HG03108 (cell line): ENCODE measurements at regions not wholly inside any gene's neighbourhood (a gene's known extent, or its start where the extent isn't known, plus 50 kb on each side); places are given as distances from the start of the nearest gene placed in this dataset.

Experiments
- ATAC-seq: cut with Tn5 transposase; IDR thresholded peaks from one replicate; pipeline ENCODE4 v1.9.1; 2021; ENCODE audit warnings: moderate library complexity; ENCODE audit not compliant: unreplicated experiment

DNA sequence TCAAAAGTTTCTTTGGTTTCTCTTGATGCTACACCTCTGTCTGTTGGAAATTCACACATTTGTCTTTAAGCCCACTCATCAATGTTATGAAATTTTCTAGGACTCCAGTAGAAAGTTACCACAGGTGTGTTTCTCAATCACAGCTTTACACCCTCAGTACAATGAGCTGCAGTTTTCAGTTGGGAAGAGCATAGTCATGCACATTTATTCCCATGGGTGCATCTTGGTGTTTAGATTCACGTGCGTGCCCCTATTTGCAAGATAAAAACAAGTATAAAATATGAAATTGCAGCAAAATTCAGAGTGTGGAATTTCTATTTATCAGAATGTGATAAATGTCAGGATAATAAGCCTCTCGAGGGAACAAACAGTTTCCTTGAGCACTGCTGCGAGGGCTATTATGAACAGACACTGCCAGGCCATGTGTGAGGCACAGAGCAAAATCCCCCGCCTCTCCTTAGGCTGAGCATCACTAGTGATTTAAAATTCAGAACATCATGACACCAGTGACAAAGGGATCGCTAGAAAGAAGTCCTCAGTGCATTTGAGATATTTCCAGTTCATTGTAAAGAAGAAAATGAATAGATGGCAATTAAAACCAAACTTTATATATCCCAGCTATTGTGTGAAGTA is 512.2 kb upstream of the TCF4 start:
- no peak for ATAC-seq

DNA sequence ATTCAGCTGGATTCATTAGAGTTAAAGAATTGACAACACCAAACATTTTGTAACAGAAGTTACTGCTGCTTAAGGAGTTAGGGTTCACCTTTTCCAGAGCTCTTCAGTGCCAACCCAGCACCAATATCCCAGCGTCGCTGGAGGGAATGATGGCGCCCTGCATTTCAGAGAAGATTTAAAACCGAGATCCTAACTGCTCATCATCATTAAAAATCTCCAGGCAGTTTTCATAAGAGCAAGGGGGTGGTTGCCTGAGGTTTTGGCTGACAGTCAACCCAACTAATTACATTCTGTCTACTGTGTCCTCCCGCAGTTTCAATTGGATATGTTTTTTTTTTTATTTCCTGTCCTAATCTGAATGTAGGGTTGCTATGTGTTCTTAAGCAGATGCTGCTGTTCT is 509.6 kb upstream of the TCF4 start:
- no peak for ATAC-seq

DNA sequence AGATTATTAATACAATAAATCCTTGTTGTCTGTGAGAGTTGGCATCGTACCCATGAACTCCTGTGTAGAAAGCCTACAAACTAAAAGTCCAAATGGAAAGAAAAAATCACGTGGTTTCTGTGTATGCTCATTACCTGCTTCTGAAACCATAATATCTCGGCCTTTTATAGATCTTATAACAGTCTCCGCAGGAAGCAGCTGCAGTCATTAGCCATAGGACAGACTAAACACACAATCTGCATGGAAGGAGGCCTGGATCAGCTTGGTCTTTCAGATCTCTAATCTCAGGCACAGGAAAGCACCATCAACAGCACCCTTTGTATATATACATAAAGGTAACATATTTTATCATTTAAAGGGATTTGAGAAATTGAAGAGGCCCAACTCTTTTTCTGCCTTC is 508.9 kb upstream of the TCF4 start:
- no peak for ATAC-seq

DNA sequence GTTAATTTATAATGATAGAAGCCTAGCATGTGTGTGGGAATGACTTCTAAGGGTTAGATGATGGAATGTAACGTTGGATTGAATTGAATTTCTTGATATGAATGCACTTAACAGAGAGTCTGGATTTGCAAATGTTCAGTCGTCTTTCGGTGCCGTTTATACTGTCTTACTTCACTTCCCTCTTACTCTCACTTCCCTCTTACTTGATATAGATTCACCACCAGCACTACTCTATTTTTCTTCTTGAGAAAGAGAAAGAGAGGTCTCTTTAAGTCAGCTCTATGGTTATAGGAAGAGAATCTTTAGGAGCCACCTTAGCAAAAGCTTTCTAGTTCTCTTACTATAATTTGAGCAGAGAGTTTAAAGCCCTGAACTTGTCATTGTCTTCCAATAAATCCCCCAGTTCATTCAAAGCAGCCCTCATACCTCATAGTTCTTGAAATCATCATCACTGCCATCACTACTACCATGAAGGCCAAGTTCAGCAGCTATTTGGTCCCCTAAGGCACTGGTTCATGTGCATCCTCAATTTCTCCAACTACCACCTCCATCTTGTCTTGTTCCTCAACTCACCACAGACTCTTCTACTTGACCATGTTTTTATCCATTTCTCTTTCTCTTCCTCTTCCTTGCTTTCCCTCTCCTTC is 501.7 kb upstream of the TCF4 start:
- no peak for ATAC-seq

DNA sequence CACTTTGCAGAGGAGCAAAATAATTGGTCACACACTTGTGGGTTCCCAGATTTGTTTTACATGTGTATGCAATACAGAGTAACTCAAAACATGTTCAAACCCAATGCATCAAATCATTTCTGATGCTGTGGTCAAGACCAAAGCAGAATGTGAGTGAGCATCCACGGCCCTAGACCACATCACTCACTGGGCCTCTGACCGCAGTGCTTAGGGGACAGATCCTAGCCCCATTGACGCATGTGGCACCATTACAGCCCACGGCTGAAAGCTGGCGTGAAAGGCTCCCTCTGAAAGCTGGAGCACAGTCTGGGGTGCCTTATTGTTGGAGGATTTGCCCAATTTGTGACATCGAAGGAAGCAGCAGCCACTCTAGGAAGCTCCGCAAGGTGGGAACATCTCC is 498.8 kb upstream of the TCF4 start:
- ATAC-seq = no peak

DNA sequence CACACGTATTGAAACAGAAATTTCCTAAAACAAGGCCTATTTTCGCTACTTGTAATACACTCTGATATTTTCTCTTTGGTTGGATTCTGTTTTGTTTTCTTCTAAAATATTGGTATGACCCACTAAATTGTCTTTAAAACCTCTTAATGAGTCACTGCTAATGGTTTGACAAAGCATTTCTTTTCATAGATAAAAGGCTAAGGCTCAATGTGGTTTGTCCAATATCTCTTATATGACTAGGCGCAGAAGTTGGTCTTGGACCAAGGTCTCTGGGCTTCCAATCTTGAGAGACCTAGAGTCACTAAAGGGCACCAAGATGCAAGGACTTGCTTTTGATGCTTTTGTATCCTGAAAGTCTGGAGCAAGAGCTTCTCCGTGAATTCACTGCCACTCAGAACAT is 498.2 kb upstream of the TCF4 start:
- no peak for ATAC-seq

DNA sequence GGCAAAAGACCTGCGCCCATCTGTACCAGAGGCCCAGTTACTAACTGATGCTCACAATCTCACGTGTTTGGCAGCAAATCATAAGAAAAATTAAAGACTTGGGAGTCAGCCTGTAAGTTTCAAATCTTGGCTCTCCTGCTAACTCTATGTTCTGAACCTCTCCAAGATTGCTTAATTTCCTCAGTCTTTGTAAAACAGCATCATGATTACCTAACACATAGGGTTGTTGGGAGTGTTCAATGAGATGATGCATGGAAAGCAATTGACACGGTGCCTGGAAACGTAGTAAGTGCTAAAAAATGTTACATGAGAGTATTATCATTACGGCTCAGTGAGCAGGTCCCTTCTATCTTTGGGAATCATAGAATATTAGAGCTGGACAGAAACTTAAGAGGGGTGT is 497.6 kb upstream of the TCF4 start:
- ATAC-seq = no peak

DNA sequence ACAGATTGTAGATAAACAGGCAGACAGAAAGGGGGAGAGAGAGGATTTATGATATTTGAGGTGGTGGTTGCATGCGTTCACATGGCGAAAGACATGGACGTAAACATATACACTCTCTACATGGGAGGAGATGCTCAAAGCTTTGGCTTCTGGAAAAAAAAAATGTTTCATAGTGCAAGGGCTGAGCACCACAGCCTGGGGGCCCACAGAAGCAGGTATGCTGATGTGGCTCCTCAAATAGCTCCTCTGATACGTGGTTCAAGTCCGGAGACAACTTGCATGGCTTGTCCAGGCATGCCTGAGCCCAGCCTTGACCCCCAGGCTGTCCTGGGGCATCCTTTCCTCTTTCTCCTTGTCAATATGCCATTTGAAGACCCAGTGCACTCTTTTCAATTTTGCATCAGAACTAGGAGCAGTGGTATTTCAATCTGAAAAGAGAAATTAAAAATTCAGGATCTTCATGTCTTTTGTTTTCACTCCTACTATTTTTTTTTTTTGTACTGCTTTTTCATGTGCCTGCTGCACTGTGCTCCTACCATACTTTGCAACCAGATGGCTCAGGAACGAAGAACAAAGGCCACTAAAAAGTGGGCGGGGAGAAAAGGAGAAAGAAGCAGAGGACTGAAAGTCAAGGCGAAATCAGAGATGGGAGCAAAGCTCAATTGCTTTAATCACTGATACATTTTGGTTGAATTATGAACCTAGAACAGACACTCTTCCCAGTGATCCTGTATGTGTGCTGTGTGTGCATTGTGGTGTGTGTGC is 495.7 kb upstream of the TCF4 start:
- no peak for ATAC-seq

DNA sequence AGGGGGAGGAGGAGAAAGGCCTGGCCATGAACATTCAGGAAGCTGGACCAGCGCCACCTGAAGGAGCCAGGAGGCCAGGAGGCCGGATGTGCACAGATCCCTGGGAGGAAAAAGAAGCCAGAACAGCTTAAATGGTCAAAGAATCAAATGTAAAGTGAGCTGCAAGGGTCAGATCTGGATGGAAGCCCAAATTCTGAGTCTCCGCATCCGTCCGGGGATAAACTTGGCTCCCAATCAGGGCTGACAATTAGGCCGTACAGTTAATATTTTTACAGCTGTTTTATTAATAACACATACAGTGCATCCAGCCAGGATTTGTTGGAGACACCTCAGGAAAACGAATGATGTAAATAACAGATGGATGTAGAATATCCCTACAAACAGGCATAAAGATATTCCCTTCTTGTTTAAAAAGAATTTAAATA is 495.1 kb upstream of the TCF4 start:
- no peak for ATAC-seq

DNA sequence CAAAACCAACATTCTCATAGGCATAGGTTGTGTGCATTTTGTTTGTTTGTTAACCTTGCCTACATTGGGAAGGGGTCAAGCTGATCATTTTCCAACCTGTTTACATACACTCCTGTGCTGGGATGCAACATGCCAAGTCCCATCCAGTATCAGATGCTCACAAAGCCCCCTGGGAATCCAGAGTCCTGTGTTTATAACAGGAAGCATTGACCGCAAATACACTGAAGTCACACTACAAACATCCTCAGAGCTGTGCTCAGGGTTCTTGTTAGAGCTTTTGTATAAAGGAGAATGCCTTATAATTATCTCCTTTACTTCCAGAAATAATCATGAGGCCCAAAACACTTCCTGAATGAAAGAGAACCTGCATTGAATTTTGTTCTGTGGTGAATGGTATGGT is 488.7 kb upstream of the TCF4 start:
- no peak for ATAC-seq

DNA sequence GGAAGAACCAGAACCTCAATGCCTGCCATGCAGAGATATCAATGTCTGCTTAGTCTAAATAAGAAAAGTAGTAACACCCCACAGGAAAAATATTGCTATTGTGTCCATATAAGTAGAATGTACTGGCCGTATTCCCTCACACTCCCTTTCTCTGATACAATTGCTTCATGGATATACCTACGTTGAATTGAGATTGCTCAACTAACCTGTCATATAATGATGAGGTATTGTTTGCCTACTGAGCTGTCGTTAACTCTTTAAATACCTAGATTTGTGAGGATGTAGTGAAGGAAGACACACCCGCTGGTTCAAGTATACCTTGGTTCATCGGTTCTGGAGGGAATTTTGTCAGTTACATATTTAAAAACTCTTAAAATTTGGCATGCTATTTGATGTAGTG is 480.7 kb upstream of the TCF4 start:
- ATAC-seq = no peak

DNA sequence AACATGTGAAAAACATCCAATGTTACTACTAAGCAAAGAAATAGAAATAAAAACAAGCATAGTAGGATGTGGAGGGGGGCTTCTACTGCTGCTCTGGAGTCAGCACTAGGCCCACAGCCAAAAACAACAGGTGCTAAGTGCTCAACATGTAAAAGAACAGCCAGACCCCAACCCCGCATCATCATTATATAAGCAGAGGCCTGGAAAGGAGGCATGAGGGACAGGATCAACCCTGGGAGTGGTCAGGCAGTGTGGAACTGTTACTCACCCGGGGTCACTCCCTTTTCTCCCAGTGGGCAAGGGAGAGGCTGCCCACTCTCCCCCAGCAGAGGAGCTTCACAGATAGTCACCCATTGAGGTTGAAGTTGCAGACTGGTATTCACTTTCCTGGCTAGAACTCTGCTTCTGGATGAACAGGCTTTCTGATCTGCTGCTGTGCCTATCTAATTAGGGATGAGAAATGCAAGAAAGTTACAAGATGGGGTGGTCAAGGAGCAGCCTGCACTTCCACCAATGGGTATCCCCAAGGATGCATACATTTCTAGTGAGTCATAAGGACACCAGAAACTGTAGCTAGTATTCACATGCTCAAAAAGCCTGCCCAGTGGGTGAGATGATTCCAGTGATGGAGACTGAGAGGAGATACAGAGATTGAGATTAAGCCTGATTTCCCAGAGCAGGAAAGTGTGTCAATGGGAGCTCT is 480.1 kb upstream of the TCF4 start:
- ATAC-seq = no peak

DNA sequence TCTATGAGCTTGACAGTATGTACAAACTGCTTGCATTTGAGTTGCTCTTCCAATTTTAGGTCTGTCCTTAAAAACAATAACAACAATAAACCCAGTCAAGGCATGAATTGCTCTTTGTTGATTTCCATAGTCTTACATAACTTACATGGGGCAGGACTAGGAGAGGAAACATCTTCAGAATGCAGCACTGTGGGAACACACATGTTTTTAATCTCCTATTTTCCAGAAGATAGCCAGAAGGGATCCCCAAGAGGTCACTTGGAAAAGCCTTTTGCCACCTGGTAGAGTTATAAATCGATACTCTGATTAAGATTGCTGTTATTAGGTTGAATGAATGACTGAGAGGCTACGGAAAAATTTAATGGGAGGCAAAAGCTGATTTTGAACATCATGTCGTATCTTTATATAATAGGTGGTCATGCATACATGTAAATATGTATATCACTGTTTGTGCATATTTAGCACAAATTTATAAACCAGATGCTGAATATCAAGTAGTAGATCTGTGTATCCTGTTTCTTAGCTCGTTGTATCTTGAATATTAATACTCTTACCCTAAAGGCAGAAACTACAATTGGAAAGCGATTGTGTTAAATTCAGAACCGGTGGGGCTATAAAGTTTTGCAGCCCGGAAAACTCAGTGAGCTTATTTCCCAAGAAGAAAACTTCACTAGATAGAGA is 479.4 kb upstream of the TCF4 start:
- ATAC-seq = no peak

DNA sequence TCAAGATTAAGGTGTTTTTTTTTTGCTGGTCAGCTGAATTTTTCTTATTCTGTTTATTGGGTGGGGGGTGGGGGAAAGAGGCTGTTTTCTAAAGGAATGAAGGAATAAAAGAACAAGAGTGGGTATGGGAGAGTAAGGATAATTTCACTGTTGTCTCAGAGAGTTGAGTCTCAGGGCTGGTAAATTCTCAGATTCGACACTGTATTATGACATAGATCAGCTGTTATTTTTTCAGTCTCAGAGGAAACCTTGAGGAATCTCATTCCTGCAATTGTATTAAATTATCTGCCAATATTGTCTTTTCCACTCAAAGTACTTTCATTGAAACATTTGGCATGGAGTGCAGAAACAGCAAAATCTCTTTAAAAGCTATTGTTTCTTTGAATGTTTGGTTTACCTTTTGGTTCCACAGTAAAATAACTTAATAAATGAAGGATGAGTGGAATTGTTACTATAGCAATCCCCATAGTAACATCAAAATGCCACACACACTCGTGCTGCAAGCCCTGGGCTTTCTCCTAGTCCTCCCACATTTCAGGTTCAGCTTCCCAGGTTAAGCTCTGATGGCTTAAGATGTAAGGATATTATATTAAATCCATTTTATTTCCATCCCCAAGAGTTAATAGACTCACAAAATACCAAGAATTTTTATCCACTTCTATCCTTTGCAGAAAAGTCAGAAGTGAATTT is 478.7 kb upstream of the TCF4 start:
- ATAC-seq = no peak

DNA sequence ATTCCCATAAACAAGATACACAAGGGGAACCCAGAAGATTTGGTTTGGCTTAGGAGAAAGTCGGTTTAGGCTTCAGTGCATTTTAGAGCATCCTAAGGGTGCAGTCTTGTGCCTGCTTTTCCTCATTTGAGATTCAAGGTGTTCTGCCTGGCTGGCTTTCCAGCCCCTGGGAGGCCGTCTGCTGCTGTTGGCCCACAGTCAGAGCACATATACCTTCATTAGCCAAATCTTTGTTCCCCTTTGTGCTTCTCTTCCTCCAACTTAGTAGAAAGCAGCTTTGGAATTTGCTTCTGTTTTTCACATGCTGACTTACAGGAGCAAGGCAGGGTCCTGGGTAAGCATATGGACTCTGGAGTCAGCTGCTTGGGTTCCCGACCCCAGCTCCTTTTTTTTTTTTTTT is 477.1 kb upstream of the TCF4 start:
- ATAC-seq = no peak

DNA sequence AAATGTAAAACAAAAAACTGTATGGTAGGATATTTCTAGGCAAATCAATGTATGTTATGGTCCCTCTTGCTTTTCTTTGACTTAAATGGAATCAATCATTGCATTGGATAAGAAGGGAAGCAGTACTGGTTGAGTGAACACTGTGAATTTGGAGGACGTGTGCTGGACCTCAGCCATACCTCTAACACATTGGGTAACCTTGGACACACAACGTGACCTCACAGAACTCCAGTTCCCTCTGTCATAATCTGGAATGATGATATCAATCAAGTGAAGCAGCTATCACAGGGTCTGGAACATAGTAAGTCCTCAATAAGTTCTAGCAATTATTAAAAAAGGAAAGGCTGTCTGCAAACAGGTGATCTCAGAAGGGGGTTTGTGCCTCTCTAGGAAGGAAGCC is 474.9 kb upstream of the TCF4 start:
- ATAC-seq = no peak

DNA sequence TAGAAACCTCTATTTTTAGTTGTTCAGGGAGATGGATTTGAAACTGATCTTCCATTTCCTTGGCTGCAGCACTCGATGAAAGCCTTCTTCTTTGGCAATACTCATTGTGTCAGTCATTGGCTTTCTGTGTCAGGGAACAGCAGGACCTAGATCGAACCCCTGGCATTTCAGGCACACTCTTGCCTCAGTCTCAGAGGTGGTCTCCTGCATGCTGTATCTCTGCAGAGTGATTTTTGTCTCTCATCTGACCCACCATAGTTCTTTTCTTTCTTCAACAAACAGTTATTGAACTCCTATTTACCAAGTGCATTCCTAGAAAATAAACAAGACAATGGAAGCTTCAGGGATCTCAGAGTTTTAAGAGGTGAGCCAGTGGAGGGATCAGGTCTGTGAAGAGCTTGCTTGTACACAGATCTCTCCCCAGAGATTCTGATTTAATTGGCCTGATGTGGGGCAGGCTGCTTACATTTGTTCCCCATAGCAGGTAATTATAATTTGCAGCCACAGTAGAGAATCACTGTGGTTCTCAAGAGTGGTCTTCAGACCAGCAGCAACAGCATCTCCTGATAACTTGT is 473.1 kb upstream of the TCF4 start:
- no peak for ATAC-seq

DNA sequence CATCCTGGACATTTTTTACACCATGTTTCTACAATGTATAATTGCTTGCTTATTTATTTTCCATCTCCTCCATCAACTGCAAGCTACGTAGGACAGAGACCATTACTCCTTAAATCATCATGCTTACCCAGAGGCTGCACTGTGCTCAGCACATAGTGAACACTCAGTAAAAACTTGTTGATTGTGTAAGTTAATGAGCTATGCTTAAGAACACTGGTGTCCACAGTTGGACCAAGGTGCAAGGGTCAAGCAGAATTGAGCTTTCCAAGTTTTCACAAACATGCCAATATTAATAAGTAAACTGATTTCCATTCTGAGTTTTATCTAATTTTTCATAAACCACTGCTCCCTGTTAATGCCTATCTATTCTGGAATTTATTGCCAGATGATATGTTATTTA is 464.2 kb upstream of the TCF4 start:
- ATAC-seq = no peak

DNA sequence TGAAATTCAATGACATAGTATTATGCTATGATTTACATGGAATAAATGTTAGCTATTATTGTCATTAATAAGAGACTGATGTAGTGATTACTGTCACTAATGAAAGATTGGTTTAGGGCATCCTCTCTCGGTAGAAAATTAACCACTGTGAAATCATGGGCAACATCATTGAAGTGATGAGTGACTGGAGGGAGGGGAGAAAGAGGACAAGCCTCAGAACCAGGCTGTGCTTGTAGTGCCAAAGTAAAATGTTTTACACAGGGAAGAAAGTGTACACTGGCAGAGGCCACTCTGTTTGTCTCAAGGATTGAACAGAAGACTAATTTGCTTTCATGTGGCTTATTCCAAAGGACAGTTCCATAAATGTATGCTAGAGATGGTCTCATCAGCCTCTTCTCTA is 456.2 kb upstream of the TCF4 start:
- no peak for ATAC-seq

DNA sequence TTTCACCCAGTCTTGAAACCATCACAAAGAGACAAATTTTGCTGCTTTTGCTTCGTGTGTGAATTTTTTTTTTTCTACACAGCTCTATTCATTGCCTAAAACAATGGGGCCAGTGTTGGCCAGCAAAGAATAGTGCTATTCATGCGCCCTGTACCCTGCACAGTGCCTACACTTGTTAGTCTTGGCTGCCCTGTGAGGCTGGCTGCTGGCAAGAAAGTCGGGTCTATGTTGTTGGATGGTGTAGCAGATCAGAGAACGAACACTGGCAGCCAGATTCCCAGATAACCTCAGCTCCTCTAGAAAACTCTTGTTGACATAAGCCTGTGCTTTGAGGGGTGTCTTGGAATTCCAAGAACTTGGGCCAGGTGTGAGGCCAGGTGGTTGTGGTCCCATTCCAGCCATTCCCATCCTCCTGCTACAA is 455.7 kb upstream of the TCF4 start:
- ATAC-seq = no peak
